T-helper 2 cell treated with Interferon-gamma antibody and Interleukin-4, amounts not matched to agents 5 μg/mL and 100 μg/mL, for 36 hours (primary cell): ENCODE measurements at regions not wholly inside any gene's neighbourhood (a gene's known extent, or its start where the extent isn't known, plus 50 kb on each side); places are given as distances from the start of the nearest gene placed in this dataset.

Experiments
- DNase-seq: peaks from one replicate; pipeline ENCODE4 v3.0.0; 2021; ENCODE audit warnings: low spot score
- H3K27ac Mint-ChIP-seq: one replicate; pipeline ENCODE4 v1.8.0; 2021; ENCODE audit warnings: mild to moderate bottlenecking, mixed read lengths
- H3K27me3 Mint-ChIP-seq: one replicate; pipeline ENCODE4 v1.8.0; 2021; ENCODE audit warnings: low read depth, mixed read lengths
- H3K36me3 Mint-ChIP-seq: one replicate; pipeline ENCODE4 v1.8.0; 2021; ENCODE audit warnings: low read depth, mixed read lengths
- H3K4me1 Mint-ChIP-seq: one replicate; pipeline ENCODE4 v1.8.0; 2021; ENCODE audit warnings: low read depth, mixed read lengths
- H3K4me3 Mint-ChIP-seq: one replicate; pipeline ENCODE4 v1.8.0; 2022; ENCODE audit warnings: mild to moderate bottlenecking, moderate library complexity, mixed read lengths
- H3K9me3 Mint-ChIP-seq: one replicate; pipeline ENCODE4 v1.8.0; 2021; ENCODE audit warnings: mixed read lengths

GRCh38 chr18:75679331-75679730 lies 251.8 kb upstream of the SMIM21 start:
- no peaks in the 10 kb centered on the region for H3K9me3 Mint-ChIP-seq
- H3K27ac Mint-ChIP-seq = no peak overlapping the region
- no peak overlapping the region for H3K4me3 Mint-ChIP-seq
- DNase-seq = no peak
- H3K36me3 Mint-ChIP-seq = no peaks in the 10 kb centered on the region
- H3K4me1 Mint-ChIP-seq = no peaks in the 10 kb centered on the region
- H3K27me3 Mint-ChIP-seq = no peaks in the 10 kb centered on the region

- no peaks in the 10 kb centered on the region for H3K36me3 Mint-ChIP-seq
- H3K4me3 Mint-ChIP-seq = no peak overlapping the region
- no peaks in the 10 kb centered on the region for H3K4me1 Mint-ChIP-seq
- no peak for DNase-seq
- no peaks in the 10 kb centered on the region for H3K27me3 Mint-ChIP-seq
- no peak overlapping the region for H3K27ac Mint-ChIP-seq
- no peaks in the 10 kb centered on the region for H3K9me3 Mint-ChIP-seq
These were observed 251.1 kb upstream of the SMIM21 start for GRCh38 chr18:75678627-75679026.

- H3K4me3 Mint-ChIP-seq = no peak overlapping the region
- H3K4me1 Mint-ChIP-seq = no peaks in the 10 kb centered on the region
- H3K27me3 Mint-ChIP-seq = no peaks in the 10 kb centered on the region
- no peak for DNase-seq
- no peak overlapping the region for H3K27ac Mint-ChIP-seq
- H3K9me3 Mint-ChIP-seq = no peaks in the 10 kb centered on the region
- H3K36me3 Mint-ChIP-seq = no peaks in the 10 kb centered on the region
These were observed 250.4 kb upstream of the SMIM21 start for GRCh38 chr18:75677696-75678455.

- Mint-ChIP-seq H3K4me1 (peaks cover 5% of the 10 kb centered on the region), H3K36me3 (no peaks in the 10 kb centered on the region), H3K27me3 (no peaks in the 10 kb centered on the region), H3K27ac (no peak overlapping the region), H3K9me3 (peaks cover 13% of the 10 kb centered on the region), H3K4me3 (no peak overlapping the region)
- DNase-seq = no peak
These were observed 233.4 kb upstream of the SMIM21 start for GRCh38 chr18:75660932-75661331.

- Mint-ChIP-seq H3K4me1 (peaks cover 5% of the 10 kb centered on the region), H3K27ac (no peak overlapping the region), H3K4me3 (no peak overlapping the region), H3K36me3 (no peaks in the 10 kb centered on the region), H3K27me3 (no peaks in the 10 kb centered on the region), H3K9me3 (peaks cover 13% of the 10 kb centered on the region)
- DNase-seq = no peak
These were observed 232.1 kb upstream of the SMIM21 start for GRCh38 chr18:75659535-75660023.

GRCh38 chr18:75658330-75658729 lies 230.8 kb upstream of the SMIM21 start:
- Mint-ChIP-seq H3K4me3 (no peak overlapping the region), H3K27ac (no peak overlapping the region), H3K4me1 (peaks cover 5% of the 10 kb centered on the region), H3K36me3 (no peaks in the 10 kb centered on the region), H3K27me3 (no peaks in the 10 kb centered on the region), H3K9me3 (peaks cover 13% of the 10 kb centered on the region)
- DNase-seq = no peak

- DNase-seq = no peak
- no peak overlapping the region for H3K27ac Mint-ChIP-seq
- no peaks in the 10 kb centered on the region for H3K36me3 Mint-ChIP-seq
These were observed 229.2 kb upstream of the SMIM21 start for GRCh38 chr18:75656563-75657247.

GRCh38 chr18:75656035-75656434 lies 228.5 kb upstream of the SMIM21 start:
- DNase-seq = no peak
- H3K4me1 Mint-ChIP-seq = peaks cover 5% of the 10 kb centered on the region
- no peaks in the 10 kb centered on the region for H3K27me3 Mint-ChIP-seq
- no peaks in the 10 kb centered on the region for H3K36me3 Mint-ChIP-seq
- peaks cover 5% of the 10 kb centered on the region for H3K9me3 Mint-ChIP-seq
- no peak overlapping the region for H3K4me3 Mint-ChIP-seq
- no peak overlapping the region for H3K27ac Mint-ChIP-seq

More at GRCh38 chr18:75656563-75657247, 229.2 kb upstream of the SMIM21 start:
- Mint-ChIP-seq H3K4me3 (no peak overlapping the region), H3K4me1 (peaks cover 5% of the 10 kb centered on the region), H3K9me3 (peaks cover 8% of the 10 kb centered on the region), H3K27me3 (no peaks in the 10 kb centered on the region)

- no peaks in the 10 kb centered on the region for H3K36me3 Mint-ChIP-seq
- H3K4me1 Mint-ChIP-seq = peaks cover 5% of the 10 kb centered on the region
- H3K9me3 Mint-ChIP-seq = no peaks in the 10 kb centered on the region
- H3K27me3 Mint-ChIP-seq = no peaks in the 10 kb centered on the region
- H3K4me3 Mint-ChIP-seq = no peak overlapping the region
- DNase-seq = no peak
- H3K27ac Mint-ChIP-seq = no peak overlapping the region
These were observed 227.6 kb upstream of the SMIM21 start for GRCh38 chr18:75654851-75655751.

- Mint-ChIP-seq H3K27ac (no peak overlapping the region), H3K4me1 (peaks cover 5% of the 10 kb centered on the region), H3K4me3 (no peak overlapping the region), H3K27me3 (no peaks in the 10 kb centered on the region), H3K36me3 (no peaks in the 10 kb centered on the region), H3K9me3 (no peaks in the 10 kb centered on the region)
- DNase-seq = no peak
These were observed 226.9 kb upstream of the SMIM21 start for GRCh38 chr18:75654386-75654785.

- DNase-seq = no peak
- no peak overlapping the region for H3K4me3 Mint-ChIP-seq
- peaks cover 2% of the 10 kb centered on the region for H3K4me1 Mint-ChIP-seq
- H3K9me3 Mint-ChIP-seq = no peaks in the 10 kb centered on the region
- no peak overlapping the region for H3K27ac Mint-ChIP-seq
- H3K36me3 Mint-ChIP-seq = no peaks in the 10 kb centered on the region
- H3K27me3 Mint-ChIP-seq = no peaks in the 10 kb centered on the region
These were observed 225.0 kb upstream of the SMIM21 start for GRCh38 chr18:75652528-75652927.

- H3K4me3 Mint-ChIP-seq = no peak overlapping the region
- H3K9me3 Mint-ChIP-seq = no peaks in the 10 kb centered on the region
- no peak for DNase-seq
- H3K4me1 Mint-ChIP-seq = no peaks in the 10 kb centered on the region
- H3K27ac Mint-ChIP-seq = no peak overlapping the region
- H3K27me3 Mint-ChIP-seq = no peaks in the 10 kb centered on the region
- H3K36me3 Mint-ChIP-seq = no peaks in the 10 kb centered on the region
These were observed 217.4 kb upstream of the SMIM21 start for GRCh38 chr18:75644871-75645270.

- H3K27me3 Mint-ChIP-seq = no peaks in the 10 kb centered on the region
- no peaks in the 10 kb centered on the region for H3K36me3 Mint-ChIP-seq
- no peaks in the 10 kb centered on the region for H3K4me1 Mint-ChIP-seq
- no peak for DNase-seq
- no peaks in the 10 kb centered on the region for H3K9me3 Mint-ChIP-seq
- no peak overlapping the region for H3K27ac Mint-ChIP-seq
- no peak overlapping the region for H3K4me3 Mint-ChIP-seq
These were observed 215.6 kb upstream of the SMIM21 start for GRCh38 chr18:75643083-75643482.

GRCh38 chr18:75639472-75639831 lies 211.9 kb upstream of the SMIM21 start:
- Mint-ChIP-seq H3K36me3 (no peaks in the 10 kb centered on the region), H3K9me3 (no peaks in the 10 kb centered on the region), H3K4me1 (no peaks in the 10 kb centered on the region), H3K27ac (no peak overlapping the region), H3K4me3 (no peak overlapping the region), H3K27me3 (no peaks in the 10 kb centered on the region)
- no peak for DNase-seq
